HepG2 (cell line): ENCODE measurements at regions not wholly inside any gene's neighbourhood (a gene's known extent, or its start where the extent isn't known, plus 50 kb on each side); places are given as distances from the start of the nearest gene placed in this dataset.

Experiments used
- ATAC-seq: fragments of 200-7000 bp; cut with Tn5 transposase; 3 replicates; pipeline ENCODE4 v1.9.1; 2020; ENCODE audit warnings: mild to moderate bottlenecking, moderate library complexity
- BruUV-seq: library from RNA; stranded (reverse); fragments of 400-500 nt; replicated peaks from 2 replicates; lab custom pipeline; 2021; lab: Mats Ljungman, UMichigan
- CTCF ChIA-PET: fragments of 300-600 bp; formaldehyde crosslinking; extraction: SDS; loops from one replicate; lab custom pipeline; 2021; ENCODE audit warnings: low total read pairs, inconsistent platforms, low intra/inter-chr PET ratio; lab: Yijun Ruan, JAX
- POLR2A ChIA-PET: fragments of 350-600 bp; sonication (Branson Sonifier 250); formaldehyde crosslinking; loops from one replicate; lab custom pipeline; 2020; ENCODE audit warnings: antibody characterized with exemption, inconsistent platforms; lab: Yijun Ruan, JAX
- DNase-seq: peaks from one replicate; pipeline ENCODE4 v3.0.0-alpha.2; 2015; ENCODE audit warnings: low spot score
- FAIRE-seq: peaks from 3 replicates; lab custom pipeline; 2011; peaks lifted over from hg19 to GRCh38; lab: Jason Lieb, UNC
- H2AFZ ChIP-seq: one replicate; pipeline ENCODE4 v1.6.1; 2011; ENCODE audit warnings: low read length, inconsistent platforms
- H3K27ac ChIP-seq: fragments of 300-600 bp; 3 replicates; pipeline ENCODE4 v1.8.0; 2011; ENCODE audit warnings: mixed run types, mild to moderate bottlenecking, mixed read lengths, low read length, inconsistent platforms; ENCODE audit not compliant: insufficient read depth; ENCODE audit errors: extremely low read length
- H3K27me3 ChIP-seq, 2 experiments: fragments of 200-600 bp in 1 of 2; 2 replicates in 1 of 2; 3 replicates in 1 of 2; pipeline versions ENCODE4 v1.6.0 to v1.8.0; 2011; ENCODE audit warnings: low read length in 2 of 2, mild to moderate bottlenecking in 2 of 2, moderate library complexity in 2 of 2, inconsistent platforms in 1 of 2; ENCODE audit not compliant: insufficient read depth in 2 of 2, control insufficient read depth in 1 of 2
- H3K36me3 ChIP-seq, 2 experiments: fragments of 200-600 bp in 1 of 2; replicated peaks in 1 of 2; 2 replicates in 1 of 2; 3 replicates in 1 of 2; pipeline versions ENCODE4 v1.5.1 to v1.8.0; 2011; ENCODE audit warnings: low read length in 2 of 2, inconsistent platforms in 1 of 2; ENCODE audit not compliant: insufficient read depth in 2 of 2, control insufficient read depth in 1 of 2
- H3K4me1 ChIP-seq: 2 replicates; pipeline ENCODE4 v1.5.1; 2012; ENCODE audit warnings: low read length, inconsistent platforms; ENCODE audit not compliant: insufficient read depth
- H3K4me2 ChIP-seq: 2 replicates; pipeline ENCODE4 v1.6.0; 2011; ENCODE audit warnings: low read depth, low read length, inconsistent platforms
- H3K4me3 ChIP-seq, 3 experiments: fragments of 200-600 bp in 1 of 3; sonication (generic), shearing (Covaris generic) in 1 of 3; replicated peaks in 1 of 3; 2 replicates each; pipeline ENCODE4 v1.5.1; 2011 to 2016; ENCODE audit warnings: low read length in 3 of 3, inconsistent platforms in 2 of 3, low read depth in 2 of 3, mild to moderate bottlenecking in 2 of 3, control low read depth in 1 of 3, mixed read lengths in 1 of 3; ENCODE audit not compliant: insufficient read depth in 1 of 3
- H3K79me2 ChIP-seq: one replicate; pipeline ENCODE4 v1.6.1; 2011; ENCODE audit warnings: low read length, inconsistent platforms; ENCODE audit not compliant: insufficient read depth
- H3K9ac ChIP-seq: 2 replicates; pipeline ENCODE4 v1.6.0; 2011; ENCODE audit warnings: mild to moderate bottlenecking, low read depth, low read length, inconsistent platforms; ENCODE audit not compliant: insufficient read depth
- H3K9me3 ChIP-seq: 2 replicates; pipeline ENCODE4 v1.5.1; 2012; ENCODE audit warnings: mild to moderate bottlenecking, low read length
- H4K20me1 ChIP-seq: 2 replicates; pipeline ENCODE4 v1.6.0; 2011; ENCODE audit warnings: inconsistent platforms, mild to moderate bottlenecking, low read length, moderate library complexity; ENCODE audit not compliant: insufficient read depth
- HDAC2 ChIP-seq: sonication (generic); formaldehyde crosslinking; IDR thresholded peaks from 2 replicates; pipeline ENCODE4 v1.4.0; 2020; ENCODE audit warnings: missing genetic modification reagents
- RELA ChIP-seq: sonication (generic); formaldehyde crosslinking; IDR thresholded peaks from 2 replicates; pipeline ENCODE4 v1.4.0; 2020; ENCODE audit warnings: missing genetic modification reagents
- SALL1 ChIP-seq: sonication (generic); formaldehyde crosslinking; IDR thresholded peaks from 2 replicates; pipeline ENCODE4 v1.8.0; 2022; ENCODE audit warnings: mild to moderate bottlenecking, missing genetic modification reagents
- ZNF674 ChIP-seq: sonication (generic); formaldehyde crosslinking; IDR thresholded peaks from 2 replicates; pipeline ENCODE4 v1.5.0; 2020; ENCODE audit warnings: low read depth, mild to moderate bottlenecking, missing genetic modification reagents
- ZNF792 ChIP-seq: IDR thresholded peaks from 2 replicates; pipeline ENCODE4 v1.6.1; 2016
- WGBS: methylation state at CpG from one replicate; pipeline ENCODE4 v1.1.6; 2017; ENCODE audit warnings: low lambda C conversion rate; 5-methylcytosine and 5-hydroxymethylcytosine counted together
- in situ Hi-C: cut with HindIII; loops from 2 replicates; pipeline ENCODE4 v1.10.0; 2017; ENCODE audit warnings: low pct_unique_long_range_greater_than_20kb; ENCODE audit not compliant: extremely low pct_ligation_motif_present
- intact Hi-C: fragments of 100-400 bp; cut with micrococcal nuclease; formaldehyde crosslinking; loops from one replicate; pipeline ENCODE4 v1.10.0; 2022; ENCODE audit not compliant: unreplicated experiment
- TF ChIP-seq, protein P1 (sequence below): sonication (generic); formaldehyde crosslinking; IDR thresholded peaks from 2 replicates; pipeline ENCODE4 v1.8.0; 2022; ENCODE audit warnings: mild to moderate bottlenecking, missing genetic modification reagents; ENCODE audit not compliant: insufficient replicate concordance
- TF ChIP-seq, protein P2 (sequence below): sonication (generic); formaldehyde crosslinking; IDR thresholded peaks from 2 replicates; pipeline ENCODE4 v1.4.0; 2020; ENCODE audit warnings: mild to moderate bottlenecking, missing genetic modification reagents
- TF ChIP-seq, protein P3 (sequence below): sonication (generic); formaldehyde crosslinking; IDR thresholded peaks from 2 replicates; pipeline ENCODE4 v1.4.0; 2020; ENCODE audit warnings: mild to moderate bottlenecking, missing genetic modification reagents, borderline replicate concordance

DNA sequence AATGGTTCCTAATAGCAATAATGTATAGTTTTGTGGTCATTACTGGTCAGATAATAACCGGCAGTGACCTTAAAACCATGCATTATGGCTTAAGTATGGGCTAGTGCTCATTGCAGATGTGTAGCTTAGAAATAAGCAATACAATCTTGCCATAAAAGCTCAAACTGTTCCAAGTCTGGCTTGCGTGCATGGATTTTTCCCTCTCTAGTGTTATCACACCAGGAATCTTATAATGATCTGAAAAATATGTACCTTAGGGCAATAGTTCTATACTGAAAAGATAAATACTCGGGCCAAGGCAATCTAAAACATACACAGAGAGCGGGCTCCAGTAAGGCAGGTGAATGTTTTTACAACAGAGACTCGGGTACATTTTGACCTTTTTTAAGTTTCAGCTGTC, 157.8 kb downstream of the DHX15 start:
- DNase-seq = no peak
- Histone ChIP-seq H3K79me2 (no peaks in the 10 kb centered on the region), H3K9me3 (no peaks in the 10 kb centered on the region), H3K4me2 (no peak overlapping the region), H3K9ac (no peak overlapping the region), H4K20me1 (no peaks in the 10 kb centered on the region), H3K4me1 (no peaks in the 10 kb centered on the region), H2AFZ (no peak overlapping the region)
- no TSS peak for BruUV-seq
- POLR2A ChIA-PET = no interaction called here
- CTCF ChIA-PET = no interaction called here
- TF ChIP-seq, protein P1, sequence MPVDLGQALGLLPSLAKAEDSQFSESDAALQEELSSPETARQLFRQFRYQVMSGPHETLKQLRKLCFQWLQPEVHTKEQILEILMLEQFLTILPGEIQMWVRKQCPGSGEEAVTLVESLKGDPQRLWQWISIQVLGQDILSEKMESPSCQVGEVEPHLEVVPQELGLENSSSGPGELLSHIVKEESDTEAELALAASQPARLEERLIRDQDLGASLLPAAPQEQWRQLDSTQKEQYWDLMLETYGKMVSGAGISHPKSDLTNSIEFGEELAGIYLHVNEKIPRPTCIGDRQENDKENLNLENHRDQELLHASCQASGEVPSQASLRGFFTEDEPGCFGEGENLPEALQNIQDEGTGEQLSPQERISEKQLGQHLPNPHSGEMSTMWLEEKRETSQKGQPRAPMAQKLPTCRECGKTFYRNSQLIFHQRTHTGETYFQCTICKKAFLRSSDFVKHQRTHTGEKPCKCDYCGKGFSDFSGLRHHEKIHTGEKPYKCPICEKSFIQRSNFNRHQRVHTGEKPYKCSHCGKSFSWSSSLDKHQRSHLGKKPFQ (CRISPR knock-in tag) = no peak
- TF ChIP-seq ZNF792 (CRISPR knock-in tag) (no peak), RELA (no peak), HDAC2 (no peak), ZNF674 (CRISPR knock-in tag) (no peak), SALL1 (CRISPR knock-in tag) (no peak)
- TF ChIP-seq, protein P2, sequence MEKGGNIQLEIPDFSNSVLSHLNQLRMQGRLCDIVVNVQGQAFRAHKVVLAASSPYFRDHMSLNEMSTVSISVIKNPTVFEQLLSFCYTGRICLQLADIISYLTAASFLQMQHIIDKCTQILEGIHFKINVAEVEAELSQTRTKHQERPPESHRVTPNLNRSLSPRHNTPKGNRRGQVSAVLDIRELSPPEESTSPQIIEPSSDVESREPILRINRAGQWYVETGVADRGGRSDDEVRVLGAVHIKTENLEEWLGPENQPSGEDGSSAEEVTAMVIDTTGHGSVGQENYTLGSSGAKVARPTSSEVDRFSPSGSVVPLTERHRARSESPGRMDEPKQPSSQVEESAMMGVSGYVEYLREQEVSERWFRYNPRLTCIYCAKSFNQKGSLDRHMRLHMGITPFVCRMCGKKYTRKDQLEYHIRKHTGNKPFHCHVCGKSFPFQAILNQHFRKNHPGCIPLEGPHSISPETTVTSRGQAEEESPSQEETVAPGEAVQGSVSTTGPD = no peak
- TF ChIP-seq, protein P3, sequence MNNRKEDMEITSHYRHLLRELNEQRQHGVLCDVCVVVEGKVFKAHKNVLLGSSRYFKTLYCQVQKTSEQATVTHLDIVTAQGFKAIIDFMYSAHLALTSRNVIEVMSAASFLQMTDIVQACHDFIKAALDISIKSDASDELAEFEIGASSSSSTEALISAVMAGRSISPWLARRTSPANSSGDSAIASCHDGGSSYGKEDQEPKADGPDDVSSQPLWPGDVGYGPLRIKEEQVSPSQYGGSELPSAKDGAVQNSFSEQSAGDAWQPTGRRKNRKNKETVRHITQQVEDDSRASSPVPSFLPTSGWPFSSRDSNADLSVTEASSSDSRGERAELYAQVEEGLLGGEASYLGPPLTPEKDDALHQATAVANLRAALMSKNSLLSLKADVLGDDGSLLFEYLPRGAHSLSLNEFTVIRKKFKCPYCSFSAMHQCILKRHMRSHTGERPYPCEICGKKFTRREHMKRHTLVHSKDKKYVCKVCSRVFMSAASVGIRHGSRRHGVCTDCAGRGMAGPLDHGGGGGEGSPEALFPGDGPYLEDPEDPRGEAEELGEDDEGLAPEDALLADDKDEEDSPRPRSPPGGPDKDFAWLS (CRISPR knock-in tag) = no peak
- TF ChIP-seq, all 625 proteins: peak for 0
- Histone ChIP-seq H3K27ac (no peak overlapping the region), H3K27me3 (no peaks in the 10 kb centered on the region), H3K36me3 (no peaks in the 10 kb centered on the region), H3K4me3 (no peak overlapping the region)
- ATAC-seq = no peak
- intact Hi-C loops (no loop called here), in situ Hi-C loops (no loop called here)
- WGBS = 5% methylated on average over 5 of the region's 5 CpGs
- FAIRE-seq = no peak
